Activated T-helper 2 cell treated with anti-CD3 and anti-CD28 coated beads, Interferon-gamma antibody, Interleukin-2, Interleukin-4, amounts not matched to agents 10 μg/mL and 5 μg/mL and 100 μg/mL, durations not matched to agents 14 hours and 24 hours and 36 hours (primary cell): ENCODE measurements at regions not wholly inside any gene's neighbourhood (a gene's known extent, or its start where the extent isn't known, plus 50 kb on each side); places are given as distances from the start of the nearest gene placed in this dataset.

Experiments used
- DNase-seq: peaks from one replicate; pipeline ENCODE4 v3.0.0; 2021; ENCODE audit warnings: low spot score
- H3K27ac Mint-ChIP-seq: one replicate; pipeline ENCODE4 v1.8.0; 2021; ENCODE audit warnings: mixed read lengths
- H3K27me3 Mint-ChIP-seq: one replicate; pipeline ENCODE4 v1.8.0; 2021; ENCODE audit warnings: low read depth, mixed read lengths
- H3K36me3 Mint-ChIP-seq: one replicate; pipeline ENCODE4 v1.8.0; 2021; ENCODE audit warnings: low read depth, mixed read lengths
- H3K4me1 Mint-ChIP-seq: one replicate; pipeline ENCODE4 v1.8.0; 2021; ENCODE audit warnings: low read depth, mixed read lengths
- H3K4me3 Mint-ChIP-seq: one replicate; pipeline ENCODE4 v1.8.0; 2021; ENCODE audit warnings: low read depth, mild to moderate bottlenecking, moderate library complexity, mixed read lengths
- H3K9me3 Mint-ChIP-seq: one replicate; pipeline ENCODE4 v1.8.0; 2021; ENCODE audit warnings: mixed read lengths
- intact Hi-C: fragments of 100-400 bp; cut with micrococcal nuclease; formaldehyde crosslinking; loops from one replicate; pipeline ENCODE4 v1.15.1; 2023

DNA sequence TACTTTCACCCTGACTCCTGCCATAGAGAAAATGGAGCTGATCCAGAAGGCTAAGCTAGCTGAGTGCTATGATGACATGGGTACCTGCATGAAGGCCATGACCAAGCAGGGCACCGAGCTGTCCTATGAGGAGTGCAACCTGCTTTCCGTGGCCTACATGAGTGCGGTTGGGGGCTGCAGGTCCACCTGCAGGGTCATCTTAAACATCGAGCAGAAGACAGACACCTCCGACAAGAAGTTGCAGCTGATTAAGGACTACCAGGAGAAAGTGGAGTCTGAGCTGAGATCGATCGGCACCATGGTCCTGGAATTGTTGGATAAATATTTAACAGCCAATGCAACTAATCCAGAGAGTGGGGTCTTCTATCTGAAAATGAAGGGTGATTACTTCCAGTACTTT lies 438.0 kb downstream of the TMA16 start:
- no peaks in the 10 kb centered on the region for H3K9me3 Mint-ChIP-seq
- H3K4me3 Mint-ChIP-seq = no peak overlapping the region
- DNase-seq = no peak
- H3K4me1 Mint-ChIP-seq = no peaks in the 10 kb centered on the region
- H3K27ac Mint-ChIP-seq = no peak overlapping the region
- H3K27me3 Mint-ChIP-seq = no peaks in the 10 kb centered on the region
- H3K36me3 Mint-ChIP-seq = no peaks in the 10 kb centered on the region
- intact Hi-C loops = no loop called here

- H3K4me1 Mint-ChIP-seq = no peaks in the 10 kb centered on the region
- intact Hi-C loops = no loop called here
- H3K36me3 Mint-ChIP-seq = no peaks in the 10 kb centered on the region
- H3K4me3 Mint-ChIP-seq = no peak overlapping the region
- no peaks in the 10 kb centered on the region for H3K9me3 Mint-ChIP-seq
- DNase-seq = no peak
- no peaks in the 10 kb centered on the region for H3K27me3 Mint-ChIP-seq
- H3K27ac Mint-ChIP-seq = no peak overlapping the region
Observed at GRCh38 chr4:163939597-163939996, 445.1 kb downstream of the TMA16 start.

DNA sequence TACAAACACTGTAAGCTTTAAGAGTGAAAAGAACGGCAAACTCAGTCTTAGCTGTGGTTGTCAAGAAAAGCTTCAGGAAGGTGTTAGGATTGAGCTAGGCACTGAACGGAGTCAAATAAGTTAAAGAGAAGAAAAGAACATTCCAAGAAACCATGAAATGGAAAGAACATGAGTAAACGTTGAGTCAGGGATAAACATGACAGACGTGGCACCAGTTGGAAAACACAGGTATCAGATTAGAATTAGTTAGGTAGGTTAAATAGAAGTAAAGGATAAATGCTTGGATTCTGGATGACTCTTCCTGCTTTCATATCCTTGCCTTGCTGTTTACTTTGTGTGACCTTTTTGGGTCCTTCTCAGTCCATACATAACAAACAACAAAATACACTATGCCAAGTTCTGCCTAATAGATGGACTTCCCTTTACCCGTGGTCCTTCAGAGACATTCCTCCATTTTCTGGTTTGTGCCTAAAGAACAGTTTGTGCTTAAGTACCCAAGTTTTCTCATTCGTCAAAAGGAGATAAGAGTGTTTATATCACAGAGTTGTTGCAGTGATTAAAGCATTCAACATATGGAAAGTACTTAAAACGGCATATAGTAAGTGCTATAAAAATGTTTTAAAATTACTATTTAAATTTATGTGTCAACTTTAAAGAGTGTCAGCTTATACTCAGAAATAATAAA lies 446.9 kb downstream of the TMA16 start:
- intact Hi-C loops = no loop called here
- no peaks in the 10 kb centered on the region for H3K27me3 Mint-ChIP-seq
- no peaks in the 10 kb centered on the region for H3K4me1 Mint-ChIP-seq
- H3K27ac Mint-ChIP-seq = no peak overlapping the region
- DNase-seq = no peak
- no peak overlapping the region for H3K4me3 Mint-ChIP-seq
- no peaks in the 10 kb centered on the region for H3K36me3 Mint-ChIP-seq
- H3K9me3 Mint-ChIP-seq = no peaks in the 10 kb centered on the region

- Mint-ChIP-seq H3K36me3 (no peaks in the 10 kb centered on the region), H3K9me3 (no peaks in the 10 kb centered on the region), H3K27me3 (no peaks in the 10 kb centered on the region), H3K27ac (no peak overlapping the region), H3K4me1 (no peaks in the 10 kb centered on the region), H3K4me3 (no peak overlapping the region)
- DNase-seq = no peak
- intact Hi-C loops = no loop called here
Observed at GRCh38 chr4:163948920-163949455, 454.5 kb downstream of the TMA16 start.

GRCh38 chr4:163949976-163950601 lies 455.6 kb downstream of the TMA16 start:
- Mint-ChIP-seq H3K4me3 (no peak overlapping the region), H3K27ac (no peak overlapping the region), H3K4me1 (no peaks in the 10 kb centered on the region), H3K27me3 (no peaks in the 10 kb centered on the region), H3K36me3 (no peaks in the 10 kb centered on the region), H3K9me3 (no peaks in the 10 kb centered on the region)
- intact Hi-C loops = no loop called here
- DNase-seq = no peak

- Mint-ChIP-seq H3K4me1 (no peaks in the 10 kb centered on the region), H3K36me3 (no peaks in the 10 kb centered on the region)
- intact Hi-C loops = no loop called here
Observed at GRCh38 chr4:163955288-163955687, 460.8 kb downstream of the TMA16 start.

GRCh38 chr4:163958751-163959150 lies 464.3 kb downstream of the TMA16 start:
- Mint-ChIP-seq H3K27me3 (no peaks in the 10 kb centered on the region), H3K27ac (no peak overlapping the region), H3K4me1 (no peaks in the 10 kb centered on the region), H3K4me3 (no peak overlapping the region), H3K36me3 (no peaks in the 10 kb centered on the region), H3K9me3 (no peaks in the 10 kb centered on the region)
- no peak for DNase-seq
- intact Hi-C loops = no loop called here

More at GRCh38 chr4:163955288-163955687, 460.8 kb downstream of the TMA16 start:
- DNase-seq = no peak
- no peak overlapping the region for H3K4me3 Mint-ChIP-seq
- H3K27ac Mint-ChIP-seq = no peak overlapping the region
- no peaks in the 10 kb centered on the region for H3K9me3 Mint-ChIP-seq
- no peaks in the 10 kb centered on the region for H3K27me3 Mint-ChIP-seq

- H3K4me3 Mint-ChIP-seq = no peak overlapping the region
- H3K4me1 Mint-ChIP-seq = no peaks in the 10 kb centered on the region
- H3K27me3 Mint-ChIP-seq = no peaks in the 10 kb centered on the region
- intact Hi-C loops = no loop called here
- no peak for DNase-seq
- H3K27ac Mint-ChIP-seq = no peak overlapping the region
- no peaks in the 10 kb centered on the region for H3K36me3 Mint-ChIP-seq
- H3K9me3 Mint-ChIP-seq = no peaks in the 10 kb centered on the region
Observed at GRCh38 chr4:163959932-163960331, 465.4 kb downstream of the TMA16 start.

GRCh38 chr4:163966612-163967011 lies 472.1 kb downstream of the TMA16 start:
- no peak overlapping the region for H3K4me3 Mint-ChIP-seq
- H3K27ac Mint-ChIP-seq = no peak overlapping the region
- intact Hi-C loops = no loop called here
- no peaks in the 10 kb centered on the region for H3K9me3 Mint-ChIP-seq
- H3K4me1 Mint-ChIP-seq = no peaks in the 10 kb centered on the region
- no peak for DNase-seq
- no peaks in the 10 kb centered on the region for H3K27me3 Mint-ChIP-seq
- H3K36me3 Mint-ChIP-seq = no peaks in the 10 kb centered on the region

GRCh38 chr4:163967263-163967662 lies 472.8 kb downstream of the TMA16 start:
- no peak for DNase-seq
- H3K27ac Mint-ChIP-seq = no peak overlapping the region
- no peaks in the 10 kb centered on the region for H3K36me3 Mint-ChIP-seq
- H3K27me3 Mint-ChIP-seq = no peaks in the 10 kb centered on the region
- H3K4me1 Mint-ChIP-seq = no peaks in the 10 kb centered on the region
- no peak overlapping the region for H3K4me3 Mint-ChIP-seq
- intact Hi-C loops = no loop called here
- H3K9me3 Mint-ChIP-seq = no peaks in the 10 kb centered on the region

GRCh38 chr4:163967710-163968109 lies 473.2 kb downstream of the TMA16 start:
- intact Hi-C loops = no loop called here
- Mint-ChIP-seq H3K27me3 (no peaks in the 10 kb centered on the region), H3K4me1 (no peaks in the 10 kb centered on the region), H3K4me3 (no peak overlapping the region), H3K9me3 (no peaks in the 10 kb centered on the region), H3K36me3 (no peaks in the 10 kb centered on the region), H3K27ac (no peak overlapping the region)
- DNase-seq = no peak

- no peaks in the 10 kb centered on the region for H3K4me1 Mint-ChIP-seq
- H3K27ac Mint-ChIP-seq = no peak overlapping the region
- H3K9me3 Mint-ChIP-seq = no peaks in the 10 kb centered on the region
- H3K36me3 Mint-ChIP-seq = no peaks in the 10 kb centered on the region
- no peaks in the 10 kb centered on the region for H3K27me3 Mint-ChIP-seq
- H3K4me3 Mint-ChIP-seq = no peak overlapping the region
- intact Hi-C loops = no loop called here
- no peak for DNase-seq
Observed at GRCh38 chr4:163969291-163969690, 474.8 kb downstream of the TMA16 start.

DNA sequence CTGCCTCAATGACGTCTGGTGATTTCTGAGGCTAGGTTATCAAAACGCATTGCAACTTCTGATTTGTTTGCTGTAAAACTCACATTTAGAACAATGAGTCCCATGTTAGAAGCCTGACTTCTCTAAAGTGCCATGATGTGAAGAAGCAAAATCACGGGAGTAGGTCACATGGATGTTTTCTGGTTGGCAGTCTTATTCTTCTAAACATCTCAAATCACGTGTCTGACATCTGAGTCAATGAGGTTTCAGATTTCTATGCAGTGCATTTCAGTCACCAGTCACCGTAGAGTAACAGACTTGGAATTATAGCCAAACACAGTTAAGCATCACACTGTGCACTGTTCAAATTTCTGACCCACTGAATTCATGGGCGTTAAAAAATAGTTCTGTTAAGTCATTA lies 482.1 kb downstream of the TMA16 start:
- no peaks in the 10 kb centered on the region for H3K9me3 Mint-ChIP-seq
- H3K27ac Mint-ChIP-seq = no peak overlapping the region
- H3K27me3 Mint-ChIP-seq = no peaks in the 10 kb centered on the region
- no peaks in the 10 kb centered on the region for H3K4me1 Mint-ChIP-seq
- DNase-seq = no peak
- H3K36me3 Mint-ChIP-seq = no peaks in the 10 kb centered on the region
- intact Hi-C loops = no loop called here
- no peak overlapping the region for H3K4me3 Mint-ChIP-seq
